Osteoblast (primary cell): ENCODE measurements at regions not wholly inside any gene's neighbourhood (a gene's known extent, or its start where the extent isn't known, plus 50 kb on each side); places are given as distances from the start of the nearest gene placed in this dataset.

Source experiments
- DNase-seq: peaks from one replicate; pipeline ENCODE4 v3.0.0; 2011; ENCODE audit warnings: low spot score, mixed read lengths; ENCODE audit not compliant: insufficient read length; ENCODE audit errors: missing footprints
- H2AFZ ChIP-seq: 2 replicates; pipeline ENCODE4 v1.6.0; 2011; ENCODE audit warnings: mild to moderate bottlenecking, low read length
- H3K27ac ChIP-seq: 2 replicates; pipeline ENCODE4 v1.5.1; 2011; ENCODE audit warnings: mild to moderate bottlenecking, low read depth, low read length, moderate library complexity
- H3K27me3 ChIP-seq: 2 replicates; pipeline ENCODE4 v1.6.0; 2012; ENCODE audit warnings: mild to moderate bottlenecking, control low read depth, inconsistent platforms, low read length, moderate library complexity; ENCODE audit not compliant: insufficient read depth
- H3K36me3 ChIP-seq: 2 replicates; pipeline ENCODE4 v1.5.1; 2011; ENCODE audit warnings: mild to moderate bottlenecking, low read length, control low read depth, moderate library complexity; ENCODE audit not compliant: insufficient read depth
- H3K4me1 ChIP-seq: 2 replicates; pipeline ENCODE4 v1.5.1; 2011; ENCODE audit warnings: mild to moderate bottlenecking, low read length, control low read depth, moderate library complexity; ENCODE audit not compliant: insufficient read depth
- H3K4me2 ChIP-seq: 2 replicates; pipeline ENCODE4 v1.6.0; 2011; ENCODE audit warnings: mild to moderate bottlenecking, low read length; ENCODE audit not compliant: insufficient read depth
- H3K4me3 ChIP-seq: fragments of 200-600 bp; sonication (generic); 3 replicates; pipeline ENCODE4 v1.5.1; 2012; ENCODE audit warnings: mild to moderate bottlenecking, low read length, inconsistent platforms; ENCODE audit not compliant: insufficient read depth
- H3K79me2 ChIP-seq: 2 replicates; pipeline ENCODE4 v1.6.0; 2012; ENCODE audit warnings: mild to moderate bottlenecking, low read length, control low read depth, inconsistent platforms; ENCODE audit not compliant: insufficient read depth
- H3K9me3 ChIP-seq: 2 replicates; pipeline ENCODE4 v1.5.1; 2011; ENCODE audit warnings: low read depth, low read length, control low read depth
- H4K20me1 ChIP-seq: 2 replicates; pipeline ENCODE4 v1.6.0; 2012; ENCODE audit warnings: mild to moderate bottlenecking, low read length, control low read depth; ENCODE audit not compliant: insufficient read depth
- TF ChIP-seq, protein P1 (sequence below): IDR thresholded peaks from 2 replicates; pipeline ENCODE4 v1.5.1; 2011; ENCODE audit warnings: mild to moderate bottlenecking, low read depth, low read length, moderate library complexity; ENCODE audit errors: extremely low read depth

DNA sequence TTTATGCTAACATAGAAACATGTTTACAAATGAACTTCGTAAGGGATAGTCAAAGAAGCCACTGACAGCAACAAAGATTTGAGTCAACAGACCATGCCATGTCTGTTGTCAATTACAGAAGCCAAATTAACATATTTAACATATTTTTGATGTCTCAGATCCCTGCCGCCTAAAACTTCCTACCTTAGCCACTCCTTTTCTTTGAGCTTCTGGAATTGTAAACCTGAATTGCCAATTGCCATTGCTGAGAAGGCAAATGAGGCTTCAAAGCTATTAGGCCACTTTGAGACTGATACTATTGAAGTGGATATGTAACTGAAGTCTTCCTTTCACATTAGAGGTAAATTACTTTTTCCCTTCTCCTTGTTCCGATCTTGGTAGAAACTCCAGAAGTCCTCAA lies 66.0 kb upstream of the DSEL start:
- H3K4me2 ChIP-seq = no peak overlapping the region
- no peaks in the 10 kb centered on the region for H3K9me3 ChIP-seq
- H3K36me3 ChIP-seq = no peaks in the 10 kb centered on the region
- H3K4me1 ChIP-seq = peaks cover 9% of the 10 kb centered on the region
- H3K27ac ChIP-seq = no peak overlapping the region
- no peak overlapping the region for H3K4me3 ChIP-seq
- H3K27me3 ChIP-seq = no peaks in the 10 kb centered on the region
- no peaks in the 10 kb centered on the region for H3K79me2 ChIP-seq
- no peaks in the 10 kb centered on the region for H4K20me1 ChIP-seq
- TF ChIP-seq, protein P1, sequence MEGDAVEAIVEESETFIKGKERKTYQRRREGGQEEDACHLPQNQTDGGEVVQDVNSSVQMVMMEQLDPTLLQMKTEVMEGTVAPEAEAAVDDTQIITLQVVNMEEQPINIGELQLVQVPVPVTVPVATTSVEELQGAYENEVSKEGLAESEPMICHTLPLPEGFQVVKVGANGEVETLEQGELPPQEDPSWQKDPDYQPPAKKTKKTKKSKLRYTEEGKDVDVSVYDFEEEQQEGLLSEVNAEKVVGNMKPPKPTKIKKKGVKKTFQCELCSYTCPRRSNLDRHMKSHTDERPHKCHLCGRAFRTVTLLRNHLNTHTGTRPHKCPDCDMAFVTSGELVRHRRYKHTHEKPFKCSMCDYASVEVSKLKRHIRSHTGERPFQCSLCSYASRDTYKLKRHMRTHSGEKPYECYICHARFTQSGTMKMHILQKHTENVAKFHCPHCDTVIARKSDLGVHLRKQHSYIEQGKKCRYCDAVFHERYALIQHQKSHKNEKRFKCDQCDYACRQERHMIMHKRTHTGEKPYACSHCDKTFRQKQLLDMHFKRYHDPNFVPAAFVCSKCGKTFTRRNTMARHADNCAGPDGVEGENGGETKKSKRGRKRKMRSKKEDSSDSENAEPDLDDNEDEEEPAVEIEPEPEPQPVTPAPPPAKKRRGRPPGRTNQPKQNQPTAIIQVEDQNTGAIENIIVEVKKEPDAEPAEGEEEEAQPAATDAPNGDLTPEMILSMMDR = no peak
- no peak overlapping the region for H2AFZ ChIP-seq
- DNase-seq = no peak

DNA sequence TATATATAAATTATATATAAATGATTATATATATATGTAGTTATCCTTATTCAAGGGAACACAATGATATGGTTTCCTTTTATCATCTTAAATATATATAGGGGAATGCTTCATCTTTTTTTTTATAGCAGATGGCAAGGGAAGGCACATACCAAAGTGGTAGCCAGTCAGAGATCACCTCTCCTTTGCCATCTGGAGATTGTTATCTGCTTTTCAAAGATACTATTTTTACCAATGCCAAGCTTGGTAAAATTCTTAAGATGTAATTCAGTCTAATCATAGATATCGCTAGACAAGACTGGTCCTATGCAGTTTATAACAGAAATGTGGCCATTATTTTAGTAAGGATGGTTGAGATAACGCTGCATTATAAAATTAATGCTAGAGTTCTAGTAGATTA lies 64.7 kb upstream of the DSEL start:
- H4K20me1 ChIP-seq = no peaks in the 10 kb centered on the region
- H3K36me3 ChIP-seq = no peaks in the 10 kb centered on the region
- no peak overlapping the region for H3K4me3 ChIP-seq
- no peak overlapping the region for H2AFZ ChIP-seq
- no peaks in the 10 kb centered on the region for H3K27me3 ChIP-seq
- no peak for DNase-seq
- no peak overlapping the region for H3K27ac ChIP-seq
- peaks cover 9% of the 10 kb centered on the region for H3K4me1 ChIP-seq
- no peaks in the 10 kb centered on the region for H3K9me3 ChIP-seq
- no peak overlapping the region for H3K4me2 ChIP-seq
- TF ChIP-seq, protein P1 = no peak
- H3K79me2 ChIP-seq = no peaks in the 10 kb centered on the region

DNA sequence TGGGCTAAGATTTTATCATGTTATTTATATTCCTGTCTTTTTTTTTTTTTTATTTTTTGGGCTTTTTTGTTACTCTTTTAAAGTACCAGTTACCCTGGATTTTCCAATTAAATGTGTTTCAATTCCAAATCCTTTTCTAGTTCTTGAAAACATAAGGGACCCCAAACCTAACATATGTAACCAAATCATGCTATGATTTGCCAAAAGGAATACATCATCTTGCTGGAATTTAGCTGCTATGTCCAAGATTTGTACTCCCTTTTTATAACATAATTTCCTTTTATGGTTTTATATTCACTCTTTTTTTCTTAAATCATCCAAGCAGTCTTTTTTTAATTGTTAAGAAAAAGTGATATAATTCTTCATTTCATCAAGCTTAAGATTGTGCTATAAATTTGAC lies 60.9 kb upstream of the DSEL start:
- no peaks in the 10 kb centered on the region for H3K36me3 ChIP-seq
- no peaks in the 10 kb centered on the region for H3K4me1 ChIP-seq
- H2AFZ ChIP-seq = no peak overlapping the region
- no peaks in the 10 kb centered on the region for H3K79me2 ChIP-seq
- no peaks in the 10 kb centered on the region for H3K27me3 ChIP-seq
- H3K27ac ChIP-seq = no peak overlapping the region
- H3K4me3 ChIP-seq = no peak overlapping the region
- TF ChIP-seq, protein P1 = no peak
- no peak overlapping the region for H3K4me2 ChIP-seq
- H4K20me1 ChIP-seq = no peaks in the 10 kb centered on the region
- DNase-seq = no peak
- no peaks in the 10 kb centered on the region for H3K9me3 ChIP-seq

DNA sequence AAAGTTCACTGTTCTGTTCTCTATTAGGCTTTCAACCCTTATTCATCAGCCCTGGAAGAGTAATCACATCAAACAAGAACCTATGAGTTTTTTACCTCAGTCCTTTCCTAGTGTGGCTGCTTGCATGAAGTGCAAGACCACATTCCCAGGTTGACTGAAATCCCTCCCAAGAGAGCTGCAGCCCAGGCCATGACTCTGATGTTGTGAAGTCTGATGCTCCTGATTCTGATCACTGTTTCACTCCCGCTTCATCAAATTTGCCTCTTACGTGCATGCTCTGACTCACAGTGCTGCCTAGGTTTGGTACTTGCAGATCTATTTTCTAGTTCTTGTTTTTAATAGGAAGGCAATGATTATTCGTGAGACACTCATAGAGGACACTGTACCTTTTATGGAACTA lies 58.2 kb upstream of the DSEL start:
- TF ChIP-seq, protein P1 = no peak
- H3K4me1 ChIP-seq = no peaks in the 10 kb centered on the region
- H3K9me3 ChIP-seq = no peaks in the 10 kb centered on the region
- DNase-seq = no peak
- H2AFZ ChIP-seq = no peak overlapping the region
- no peaks in the 10 kb centered on the region for H3K79me2 ChIP-seq
- no peak overlapping the region for H3K4me3 ChIP-seq
- no peak overlapping the region for H3K27ac ChIP-seq
- no peaks in the 10 kb centered on the region for H3K27me3 ChIP-seq
- H4K20me1 ChIP-seq = no peaks in the 10 kb centered on the region
- H3K36me3 ChIP-seq = no peaks in the 10 kb centered on the region
- H3K4me2 ChIP-seq = no peak overlapping the region
